ENCODE measurements at regions not wholly inside any gene's neighbourhood (a gene's known extent, or its start where the extent isn't known, plus 50 kb on each side); places are given as distances from the start of the nearest gene placed in this dataset.

GRCh38 chr10:113494761-113495160, 58.1 kb upstream of the HABP2 start:
- no peaks in the 10 kb centered on the region for H3K4me1 Mint-ChIP-seq (ENCODE audit: unreplicated experiment)
- H3K27me3 Mint-ChIP-seq (ENCODE audit: unreplicated experiment) = peaks cover 52% of the 10 kb centered on the region
- no peaks in the 10 kb centered on the region for H3K9me3 Mint-ChIP-seq (ENCODE audit: unreplicated experiment)
- no peak for DNase-seq (ENCODE audit: extremely low spot score, unreplicated experiment)
- H3K4me3 Mint-ChIP-seq (ENCODE audit: unreplicated experiment) = no peak overlapping the region
- TF ChIP-seq CTCF (IDR thresholded peaks at IDR 0.05) = no peak
- H3K27ac Mint-ChIP-seq (ENCODE audit: unreplicated experiment) = no peak overlapping the region
- H3K36me3 Mint-ChIP-seq (ENCODE audit: unreplicated experiment) = no peaks in the 10 kb centered on the region

GRCh38 chr10:113495553-113495952, 57.3 kb upstream of the HABP2 start:
- Mint-ChIP-seq H3K27ac (ENCODE audit: unreplicated experiment) (no peak overlapping the region), H3K4me1 (ENCODE audit: unreplicated experiment) (no peaks in the 10 kb centered on the region), H3K9me3 (ENCODE audit: unreplicated experiment) (no peaks in the 10 kb centered on the region), H3K4me3 (ENCODE audit: unreplicated experiment) (no peak overlapping the region), H3K27me3 (ENCODE audit: unreplicated experiment) (peaks cover 55% of the 10 kb centered on the region), H3K36me3 (ENCODE audit: unreplicated experiment) (no peaks in the 10 kb centered on the region)
- TF ChIP-seq CTCF (IDR thresholded peaks at IDR 0.05) = no peak
- no peak for DNase-seq (ENCODE audit: extremely low spot score, unreplicated experiment)

GRCh38 chr10:113496111-113497109, 56.4 kb upstream of the HABP2 start:
- Mint-ChIP-seq H3K27ac (ENCODE audit: unreplicated experiment) (no peak overlapping the region), H3K27me3 (ENCODE audit: unreplicated experiment) (peaks cover 54% of the 10 kb centered on the region), H3K4me3 (ENCODE audit: unreplicated experiment) (no peak overlapping the region), H3K9me3 (ENCODE audit: unreplicated experiment) (no peaks in the 10 kb centered on the region), H3K36me3 (ENCODE audit: unreplicated experiment) (no peaks in the 10 kb centered on the region), H3K4me1 (ENCODE audit: unreplicated experiment) (no peaks in the 10 kb centered on the region)
- no peak for TF ChIP-seq CTCF (IDR thresholded peaks at IDR 0.05)
- no peak for DNase-seq (ENCODE audit: extremely low spot score, unreplicated experiment)

DNA sequence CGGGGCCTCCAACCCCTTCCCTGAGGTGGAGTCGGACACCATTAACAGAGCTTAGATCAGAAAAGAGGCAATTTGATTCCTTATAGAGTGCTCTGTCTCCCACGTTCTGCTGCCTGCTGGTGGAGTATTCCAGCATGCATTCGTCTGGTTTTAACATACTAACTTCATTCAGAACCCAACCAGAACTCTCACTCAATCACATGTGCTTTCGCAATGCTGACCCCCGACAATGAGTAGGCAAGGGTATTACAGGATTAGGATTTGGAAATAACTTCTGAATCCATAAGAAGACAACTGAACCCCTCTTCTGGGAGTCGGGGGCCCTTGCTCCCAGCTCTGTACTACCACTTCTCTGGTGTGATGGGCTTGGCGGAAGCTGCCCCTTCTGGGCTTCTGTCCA, 55.7 kb upstream of the HABP2 start:
- Mint-ChIP-seq H3K9me3 (ENCODE audit: unreplicated experiment) (peaks cover 4% of the 10 kb centered on the region), H3K27ac (ENCODE audit: unreplicated experiment) (no peak overlapping the region), H3K36me3 (ENCODE audit: unreplicated experiment) (no peaks in the 10 kb centered on the region), H3K27me3 (ENCODE audit: unreplicated experiment) (peaks cover 54% of the 10 kb centered on the region), H3K4me3 (ENCODE audit: unreplicated experiment) (no peak overlapping the region), H3K4me1 (ENCODE audit: unreplicated experiment) (no peaks in the 10 kb centered on the region)
- no peak for TF ChIP-seq CTCF (IDR thresholded peaks at IDR 0.05)
- DNase-seq (ENCODE audit: extremely low spot score, unreplicated experiment) = no peak

- Mint-ChIP-seq H3K27ac (ENCODE audit: unreplicated experiment) (no peak overlapping the region), H3K9me3 (ENCODE audit: unreplicated experiment) (peaks cover 4% of the 10 kb centered on the region), H3K4me1 (ENCODE audit: unreplicated experiment) (no peaks in the 10 kb centered on the region), H3K4me3 (ENCODE audit: unreplicated experiment) (no peak overlapping the region), H3K27me3 (ENCODE audit: unreplicated experiment) (peaks cover 59% of the 10 kb centered on the region), H3K36me3 (ENCODE audit: unreplicated experiment) (no peaks in the 10 kb centered on the region)
- TF ChIP-seq CTCF (IDR thresholded peaks at IDR 0.05) = no peak
- no peak for DNase-seq (ENCODE audit: extremely low spot score, unreplicated experiment)
Observed at GRCh38 chr10:113498997-113499396, 53.9 kb upstream of the HABP2 start.

All from osteocyte (in vitro differentiated cells).